Astrocyte (in vitro differentiated cells and primary cell): ENCODE measurements at regions not wholly inside any gene's neighbourhood (a gene's known extent, or its start where the extent isn't known, plus 50 kb on each side); places are given as distances from the start of the nearest gene placed in this dataset.

Experiments
- DNase-seq: peaks from one replicate; pipeline ENCODE4 v3.0.0-alpha.2; 2010; ENCODE audit warnings: low read depth
- FAIRE-seq: peaks from 2 replicates; lab custom pipeline; 2011; peaks lifted over from hg19 to GRCh38; lab: Jason Lieb, UNC
- H2AFZ ChIP-seq: 2 replicates; pipeline ENCODE4 v1.6.0; 2012; ENCODE audit warnings: low read depth, low read length, inconsistent platforms
- H3K27ac ChIP-seq: 2 replicates; pipeline ENCODE4 v1.5.1; 2011; ENCODE audit warnings: low read depth, low read length, inconsistent platforms
- H3K27me3 ChIP-seq: 2 replicates; pipeline ENCODE4 v1.6.0; 2011; ENCODE audit warnings: low read length, inconsistent platforms; ENCODE audit not compliant: insufficient read depth
- H3K36me3 ChIP-seq: 2 replicates; pipeline ENCODE4 v1.5.1; 2011; ENCODE audit warnings: low read length, inconsistent platforms; ENCODE audit not compliant: insufficient read depth
- H3K4me1 ChIP-seq: 2 replicates; pipeline ENCODE4 v1.5.1; 2011; ENCODE audit warnings: low read length, inconsistent platforms; ENCODE audit not compliant: insufficient read depth
- H3K4me2 ChIP-seq: 2 replicates; pipeline ENCODE4 v1.6.0; 2012; ENCODE audit warnings: low read length, inconsistent platforms
- H3K4me3 ChIP-seq: 2 replicates; pipeline ENCODE4 v1.5.1; 2011; ENCODE audit warnings: low read depth, mild to moderate bottlenecking, low read length, inconsistent platforms; ENCODE audit not compliant: insufficient read depth
- H3K79me2 ChIP-seq: 2 replicates; pipeline ENCODE4 v1.6.0; 2012; ENCODE audit warnings: mild to moderate bottlenecking, low read length, inconsistent platforms; ENCODE audit not compliant: insufficient read depth
- H3K9ac ChIP-seq: 2 replicates; pipeline ENCODE4 v1.6.0; 2012; ENCODE audit warnings: mild to moderate bottlenecking, low read length, inconsistent platforms
- H3K9me3 ChIP-seq: 2 replicates; pipeline ENCODE4 v1.5.1; 2012; ENCODE audit warnings: low read depth, mild to moderate bottlenecking, low read length, inconsistent platforms; ENCODE audit not compliant: insufficient read depth
- H4K20me1 ChIP-seq: 2 replicates; pipeline ENCODE4 v1.6.0; 2012; ENCODE audit warnings: low read length, inconsistent platforms; ENCODE audit not compliant: insufficient read depth
- H3K27ac Mint-ChIP-seq: one replicate; pipeline ENCODE4 v1.8.0; 2021; ENCODE audit warnings: mild to moderate bottlenecking, mixed read lengths; ENCODE audit not compliant: unreplicated experiment
- H3K27me3 Mint-ChIP-seq: one replicate; pipeline ENCODE4 v1.8.0; 2021; ENCODE audit warnings: low read depth, mixed read lengths; ENCODE audit not compliant: unreplicated experiment
- H3K36me3 Mint-ChIP-seq: one replicate; pipeline ENCODE4 v1.8.0; 2021; ENCODE audit warnings: low read depth, mixed read lengths; ENCODE audit not compliant: unreplicated experiment
- H3K4me1 Mint-ChIP-seq: one replicate; pipeline ENCODE4 v1.8.0; 2021; ENCODE audit warnings: low read depth, mixed read lengths; ENCODE audit not compliant: unreplicated experiment
- H3K4me3 Mint-ChIP-seq: one replicate; pipeline ENCODE4 v1.8.0; 2021; ENCODE audit warnings: mild to moderate bottlenecking, moderate library complexity, mixed read lengths; ENCODE audit not compliant: unreplicated experiment
- H3K9me3 Mint-ChIP-seq: one replicate; pipeline ENCODE4 v1.8.0; 2021; ENCODE audit warnings: mild to moderate bottlenecking, mixed read lengths; ENCODE audit not compliant: unreplicated experiment
- EZH2 ChIP-seq: IDR thresholded peaks from 2 replicates; pipeline ENCODE4 v1.6.1; 2012; ENCODE audit warnings: mild to moderate bottlenecking, low read length, inconsistent platforms; ENCODE audit not compliant: insufficient read depth
- TF ChIP-seq, protein P1 (sequence below): IDR thresholded peaks from 2 replicates; pipeline ENCODE4 v1.5.1; 2011; ENCODE audit warnings: low read depth, mild to moderate bottlenecking, inconsistent platforms, low read length, moderate library complexity; ENCODE audit not compliant: insufficient read depth

DNA sequence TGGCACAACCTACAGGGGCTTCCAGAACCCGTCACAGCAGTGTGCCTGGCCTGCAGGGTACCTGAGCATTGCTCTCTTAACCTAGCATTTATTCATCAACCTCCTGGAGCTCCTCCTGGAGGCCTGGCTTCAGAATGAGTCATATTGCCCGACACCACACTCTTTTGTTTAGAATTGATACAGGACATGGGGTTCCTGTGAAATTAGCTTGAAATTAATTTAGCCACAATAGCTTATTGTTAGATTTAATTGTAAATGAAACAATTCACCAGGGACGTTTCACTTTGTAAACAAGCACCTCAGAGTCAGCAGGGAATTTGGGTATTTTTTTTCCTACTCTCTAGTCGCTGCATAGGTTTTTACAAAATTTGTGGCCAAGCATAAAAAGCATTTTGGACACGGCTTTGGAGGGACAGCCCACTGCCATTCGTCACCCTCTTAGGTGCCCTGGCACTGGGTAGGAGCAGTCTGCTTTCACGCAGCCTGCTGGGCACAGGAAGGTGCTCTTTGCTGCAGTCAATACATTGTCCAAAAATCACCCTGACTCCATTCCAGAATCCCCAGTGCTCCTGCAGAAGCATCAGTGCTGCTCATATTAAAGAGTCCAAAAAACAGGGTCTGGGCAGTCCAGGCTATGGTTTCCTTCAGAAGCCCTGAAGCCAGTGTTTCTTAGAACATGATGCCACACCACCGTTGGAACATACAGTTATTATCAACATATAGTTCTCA lies 60.8 kb upstream of the MEF2A start:
- Histone ChIP-seq H3K79me2 (no peaks in the 10 kb centered on the region), H3K4me2 (peak overlapping the region; percentile 18), H3K4me1 (peaks cover 19% of the 10 kb centered on the region), H3K36me3 (no peaks in the 10 kb centered on the region), H2AFZ (no peak overlapping the region), H3K9me3 (no peaks in the 10 kb centered on the region), H3K27ac (no peak overlapping the region), H3K4me3 (no peak overlapping the region), H4K20me1 (no peaks in the 10 kb centered on the region), H3K27me3 (peaks cover 2% of the 10 kb centered on the region), H3K9ac (no peak overlapping the region)
- DNase-seq (peak; percentile 40), FAIRE-seq (no peak)
- Mint-ChIP-seq H3K36me3 (no peaks in the 10 kb centered on the region), H3K4me3 (no peak overlapping the region), H3K27ac (no peak overlapping the region), H3K9me3 (peaks cover 2% of the 10 kb centered on the region), H3K4me1 (peaks cover 4% of the 10 kb centered on the region), H3K27me3 (peaks cover 25% of the 10 kb centered on the region)
- TF ChIP-seq EZH2 = no peak
- TF ChIP-seq, protein P1, sequence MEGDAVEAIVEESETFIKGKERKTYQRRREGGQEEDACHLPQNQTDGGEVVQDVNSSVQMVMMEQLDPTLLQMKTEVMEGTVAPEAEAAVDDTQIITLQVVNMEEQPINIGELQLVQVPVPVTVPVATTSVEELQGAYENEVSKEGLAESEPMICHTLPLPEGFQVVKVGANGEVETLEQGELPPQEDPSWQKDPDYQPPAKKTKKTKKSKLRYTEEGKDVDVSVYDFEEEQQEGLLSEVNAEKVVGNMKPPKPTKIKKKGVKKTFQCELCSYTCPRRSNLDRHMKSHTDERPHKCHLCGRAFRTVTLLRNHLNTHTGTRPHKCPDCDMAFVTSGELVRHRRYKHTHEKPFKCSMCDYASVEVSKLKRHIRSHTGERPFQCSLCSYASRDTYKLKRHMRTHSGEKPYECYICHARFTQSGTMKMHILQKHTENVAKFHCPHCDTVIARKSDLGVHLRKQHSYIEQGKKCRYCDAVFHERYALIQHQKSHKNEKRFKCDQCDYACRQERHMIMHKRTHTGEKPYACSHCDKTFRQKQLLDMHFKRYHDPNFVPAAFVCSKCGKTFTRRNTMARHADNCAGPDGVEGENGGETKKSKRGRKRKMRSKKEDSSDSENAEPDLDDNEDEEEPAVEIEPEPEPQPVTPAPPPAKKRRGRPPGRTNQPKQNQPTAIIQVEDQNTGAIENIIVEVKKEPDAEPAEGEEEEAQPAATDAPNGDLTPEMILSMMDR = peak; percentile 10

DNA sequence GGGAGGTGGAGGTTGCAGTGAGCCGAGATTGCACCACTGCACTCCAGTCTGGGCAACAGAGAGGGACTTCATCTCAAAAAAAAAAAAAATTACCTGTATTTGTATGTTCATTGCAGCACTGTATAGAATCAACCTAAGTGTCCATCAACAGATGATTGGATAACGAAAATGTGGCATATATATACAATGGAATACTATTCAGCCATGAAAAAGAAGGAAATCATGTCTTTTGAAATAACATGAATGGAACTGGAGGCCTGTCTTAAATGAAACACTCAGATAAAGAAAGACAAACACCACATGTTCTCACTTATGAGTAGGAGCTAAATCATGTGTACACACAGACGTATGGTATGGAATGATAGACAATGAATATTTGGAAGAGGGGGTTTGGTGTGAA lies 59.4 kb upstream of the MEF2A start:
- DNase-seq (no peak), FAIRE-seq (no peak)
- Histone ChIP-seq H4K20me1 (no peaks in the 10 kb centered on the region), H3K36me3 (no peaks in the 10 kb centered on the region), H3K27ac (no peak overlapping the region), H3K4me1 (peaks cover 19% of the 10 kb centered on the region), H3K79me2 (no peaks in the 10 kb centered on the region), H3K27me3 (peaks cover 2% of the 10 kb centered on the region), H3K4me2 (no peak overlapping the region), H3K4me3 (no peak overlapping the region), H3K9me3 (no peaks in the 10 kb centered on the region), H2AFZ (no peak overlapping the region), H3K9ac (no peak overlapping the region)
- H3K4me1 Mint-ChIP-seq = peaks cover 4% of the 10 kb centered on the region
- H3K36me3 Mint-ChIP-seq = no peaks in the 10 kb centered on the region
- peaks cover 2% of the 10 kb centered on the region for H3K9me3 Mint-ChIP-seq
- H3K4me3 Mint-ChIP-seq = no peak overlapping the region
- TF ChIP-seq EZH2 = no peak
- TF ChIP-seq, protein P1 = no peak
- H3K27ac Mint-ChIP-seq = no peak overlapping the region
- peaks cover 18% of the 10 kb centered on the region for H3K27me3 Mint-ChIP-seq

DNA sequence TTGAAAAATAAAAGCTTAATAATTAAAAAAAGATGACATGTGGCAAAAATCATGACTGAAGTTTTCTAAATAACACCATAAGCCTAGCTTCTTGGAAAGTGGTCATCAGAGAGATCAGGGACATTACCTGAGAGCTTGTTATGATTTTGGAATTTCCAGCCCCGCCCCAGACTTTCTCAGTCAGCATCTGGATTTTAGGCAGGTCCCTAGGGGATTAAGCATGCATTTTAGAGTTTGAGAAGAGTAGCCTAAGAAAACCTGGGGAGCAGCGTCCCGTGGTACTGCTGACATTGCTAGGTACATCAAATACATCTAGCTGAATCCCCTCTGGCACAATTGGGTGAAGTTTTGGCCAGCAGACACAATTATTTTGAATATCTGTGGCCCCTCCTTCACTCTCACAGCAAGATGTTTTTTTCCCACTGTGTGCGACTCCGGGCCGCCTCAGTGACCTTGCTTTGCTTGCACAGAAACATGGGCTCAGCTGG lies 58.7 kb upstream of the MEF2A start:
- Histone ChIP-seq H3K4me2 (peak overlapping the region; percentile 52), H3K4me3 (no peak overlapping the region), H3K9me3 (no peaks in the 10 kb centered on the region), H3K79me2 (no peaks in the 10 kb centered on the region), H2AFZ (no peak overlapping the region), H3K4me1 (peaks cover 26% of the 10 kb centered on the region), H3K36me3 (no peaks in the 10 kb centered on the region), H3K27ac (no peak overlapping the region), H4K20me1 (no peaks in the 10 kb centered on the region), H3K27me3 (no peaks in the 10 kb centered on the region), H3K9ac (no peak overlapping the region)
- FAIRE-seq (no peak), DNase-seq (no peak)
- H3K36me3 Mint-ChIP-seq = no peaks in the 10 kb centered on the region
- no peak overlapping the region for H3K27ac Mint-ChIP-seq
- peaks cover 15% of the 10 kb centered on the region for H3K27me3 Mint-ChIP-seq
- H3K9me3 Mint-ChIP-seq = peaks cover 2% of the 10 kb centered on the region
- TF ChIP-seq EZH2 = no peak
- TF ChIP-seq, protein P1 = no peak
- H3K4me3 Mint-ChIP-seq = no peak overlapping the region
- peaks cover 4% of the 10 kb centered on the region for H3K4me1 Mint-ChIP-seq
